GM19099 (cell line): ENCODE measurements at regions not wholly inside any gene's neighbourhood (a gene's known extent, or its start where the extent isn't known, plus 50 kb on each side); places are given as distances from the start of the nearest gene placed in this dataset.

Experiments used
- POLR2A ChIP-seq: IDR thresholded peaks from 3 replicates; pipeline ENCODE4 v1.6.1; 2011; ENCODE audit warnings: low read depth; ENCODE audit not compliant: insufficient read length; ENCODE audit errors: extremely low read depth

GRCh38 chr15:70197318-70197944 lies 99.7 kb upstream of the TLE3 start:
- no peak for TF ChIP-seq POLR2A

- TF ChIP-seq POLR2A = peak; percentile 73
Measured at GRCh38 chr15:70196372-70197316, 98.9 kb upstream of the TLE3 start.

DNA sequence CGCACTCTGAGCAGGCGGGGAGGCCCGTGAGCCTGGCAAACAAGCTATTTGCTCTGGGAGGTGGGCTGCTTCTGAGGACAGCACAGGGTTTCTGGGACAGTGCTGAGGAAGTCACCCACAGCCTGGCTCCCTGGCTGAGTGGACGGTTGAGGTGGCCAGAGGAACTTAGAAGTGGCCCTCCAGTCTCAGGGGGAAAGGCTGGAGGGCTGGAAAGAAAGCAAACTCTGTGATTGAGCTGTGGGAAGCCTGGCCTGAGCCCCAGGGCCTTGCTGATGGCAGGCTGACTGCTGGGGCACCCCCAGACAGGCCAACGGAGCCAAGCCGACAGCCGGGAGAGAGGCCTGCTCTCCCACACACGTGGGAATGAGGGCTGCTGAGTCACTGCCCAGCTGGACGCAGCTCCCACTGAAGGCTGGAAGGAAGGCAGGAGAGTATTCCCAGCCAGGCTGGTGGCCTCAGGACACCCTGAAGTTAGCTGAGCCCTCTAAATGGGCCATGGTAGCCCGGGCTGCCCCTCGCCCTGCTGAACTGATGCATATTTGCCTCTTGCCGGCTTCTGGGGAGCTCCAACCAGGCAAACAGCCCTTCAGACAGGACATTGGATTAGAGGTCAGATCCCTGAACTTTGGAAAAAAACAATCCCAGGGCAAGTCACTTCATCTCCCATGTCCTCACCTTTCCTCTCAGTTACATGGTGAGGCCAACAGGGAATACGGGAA lies 98.0 kb upstream of the TLE3 start:
- no peak for TF ChIP-seq POLR2A

DNA sequence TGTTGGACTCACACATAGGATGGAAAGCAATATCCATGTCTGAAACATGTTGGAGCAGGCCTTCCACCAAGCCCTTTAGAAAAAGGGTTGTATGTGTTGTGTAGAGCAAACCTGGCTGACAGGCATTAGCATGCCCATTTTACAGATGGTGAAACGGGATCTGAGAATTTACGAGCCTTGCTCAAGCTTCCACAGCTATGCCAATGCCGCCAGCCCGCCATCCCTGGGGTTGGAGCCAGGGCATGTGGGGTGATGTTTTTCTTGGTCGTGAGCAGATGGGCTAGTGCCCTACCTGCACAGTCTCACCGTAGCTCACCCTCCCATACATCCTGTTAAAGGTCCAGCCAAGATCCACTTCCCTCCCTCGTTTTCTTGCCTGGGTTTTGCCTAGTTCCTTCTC lies 97.5 kb upstream of the TLE3 start:
- no peak for TF ChIP-seq POLR2A

DNA sequence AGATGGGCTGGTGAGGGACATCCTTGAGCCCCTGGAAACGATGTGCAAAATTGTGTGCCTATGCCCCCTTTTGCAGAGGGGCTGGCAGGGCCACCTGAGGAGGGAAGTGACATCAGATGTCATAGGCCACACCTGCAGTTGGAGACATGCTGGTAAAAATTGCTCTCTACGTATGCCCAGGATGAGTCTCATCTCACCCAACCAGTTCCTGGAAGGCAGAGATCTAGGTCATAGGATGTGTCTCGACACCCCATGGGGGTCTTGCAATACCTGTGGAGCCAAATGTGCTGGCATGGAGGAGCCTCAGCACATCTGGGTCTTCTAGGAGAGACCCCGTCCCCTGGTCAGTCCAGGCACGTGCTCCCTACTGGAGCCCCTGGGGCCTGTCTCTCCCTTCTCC lies 96.5 kb upstream of the TLE3 start:
- TF ChIP-seq POLR2A = no peak

DNA sequence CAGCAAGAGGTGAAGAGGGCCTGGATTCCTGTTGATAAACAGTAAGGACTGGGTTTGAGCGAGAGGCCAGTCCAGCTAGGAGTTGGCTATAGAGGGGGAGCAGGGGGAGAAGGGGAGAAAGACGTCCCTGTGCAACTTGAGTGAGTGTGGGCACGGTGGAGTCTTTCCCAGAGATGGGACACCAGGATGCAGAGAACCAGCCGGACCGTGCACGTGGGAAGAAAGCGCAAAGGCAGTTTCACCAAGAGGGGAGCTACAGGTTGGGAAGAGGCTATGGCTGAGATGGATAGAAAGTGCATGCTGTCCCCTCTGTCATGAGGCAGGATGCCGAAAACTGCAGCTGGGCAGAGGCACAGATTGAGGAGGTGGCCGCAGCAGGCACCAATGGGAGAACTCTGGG lies 96.0 kb upstream of the TLE3 start:
- TF ChIP-seq POLR2A = no peak

- TF ChIP-seq POLR2A = no peak
Measured at GRCh38 chr15:70192490-70192889, 94.8 kb upstream of the TLE3 start.

GRCh38 chr15:70192041-70192440 lies 94.3 kb upstream of the TLE3 start:
- no peak for TF ChIP-seq POLR2A

DNA sequence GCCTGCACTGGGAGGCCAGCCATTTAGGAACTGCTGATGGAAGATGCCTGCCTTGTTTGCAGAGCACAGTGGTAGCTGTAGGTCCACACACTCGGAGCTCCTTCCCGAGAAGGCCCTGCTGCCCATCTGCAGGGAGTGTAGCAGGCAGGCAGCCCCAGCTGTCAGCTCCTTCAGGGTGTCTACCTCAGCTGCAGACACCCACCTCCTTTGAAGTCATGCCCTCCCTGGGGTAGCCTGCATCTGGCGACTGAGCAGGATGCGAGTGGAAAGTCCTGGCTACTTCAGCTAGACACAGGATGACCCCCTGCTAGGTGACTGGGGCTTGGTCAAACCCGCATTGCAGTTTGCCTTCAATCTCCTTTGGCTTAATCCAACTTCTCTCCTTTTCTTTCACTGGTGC lies 93.2 kb upstream of the TLE3 start:
- TF ChIP-seq POLR2A = no peak

- no peak for TF ChIP-seq POLR2A
Measured at GRCh38 chr15:70189826-70190695, 92.3 kb upstream of the TLE3 start.

GRCh38 chr15:70188286-70188685 lies 90.6 kb upstream of the TLE3 start:
- TF ChIP-seq POLR2A = no peak

- no peak for TF ChIP-seq POLR2A
Measured at GRCh38 chr15:70187331-70187730, 89.6 kb upstream of the TLE3 start.

- no peak for TF ChIP-seq POLR2A
Measured at GRCh38 chr15:70186152-70186551, 88.4 kb upstream of the TLE3 start.

GRCh38 chr15:70185251-70185711 lies 87.6 kb upstream of the TLE3 start:
- no peak for TF ChIP-seq POLR2A

DNA sequence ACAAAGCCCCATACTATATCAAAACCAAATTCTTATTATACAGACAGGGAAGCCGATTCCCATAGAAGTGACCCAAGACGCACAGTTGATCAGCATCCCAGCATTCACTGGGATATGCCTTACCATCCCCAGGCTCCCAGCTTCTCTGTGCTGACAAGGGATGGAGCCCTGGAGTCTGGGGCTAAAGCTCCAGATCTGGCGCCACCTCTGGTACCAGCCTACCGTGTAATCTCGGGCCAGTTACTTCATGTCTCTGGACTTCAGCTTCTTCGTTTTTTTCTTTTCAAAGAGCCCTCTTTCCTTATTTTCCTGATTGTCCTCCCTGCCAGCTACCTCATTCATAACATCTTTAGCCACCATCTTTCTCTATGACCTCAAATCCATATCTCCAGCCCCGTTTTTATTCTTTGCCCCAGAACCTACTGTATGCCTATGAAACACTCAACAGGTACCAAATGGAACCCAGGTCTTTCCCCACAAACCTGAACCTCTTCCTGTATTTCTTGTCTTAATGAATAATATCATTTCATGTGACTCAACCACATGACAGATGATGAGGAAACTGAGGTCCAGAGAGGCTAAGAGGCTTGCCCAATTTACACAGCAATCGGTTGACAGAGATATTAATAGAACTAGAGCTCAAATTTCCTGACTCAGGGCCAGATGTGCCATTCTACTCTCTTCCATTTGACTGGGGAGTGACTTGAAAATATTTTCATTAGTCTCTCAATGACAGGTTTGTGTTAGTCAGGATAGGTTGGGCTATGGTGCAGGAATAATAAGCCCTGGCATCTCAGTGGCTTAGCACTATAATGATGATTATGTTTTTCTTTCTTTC lies 85.4 kb upstream of the TLE3 start:
- no peak for TF ChIP-seq POLR2A
